Hepatocyte (in vitro differentiated cells): ENCODE measurements at regions not wholly inside any gene's neighbourhood (a gene's known extent, or its start where the extent isn't known, plus 50 kb on each side); places are given as distances from the start of the nearest gene placed in this dataset.
"Not testable (repeated sequence)": the region's sequence is repeated elsewhere in the genome, so short reads cannot be mapped to it uniquely, and the experiment has no call there.

Experiments
- DNase-seq: peaks from one replicate; pipeline ENCODE4 v3.0.0-alpha.2; 2016; ENCODE audit warnings: low spot score
- H2AFZ ChIP-seq: fragments of 200-600 bp; sonication (generic); 2 replicates; pipeline ENCODE4 v1.6.0; 2016; ENCODE audit warnings: antibody characterized with exemption, mild to moderate bottlenecking
- H3K27ac ChIP-seq: fragments of 200-600 bp; sonication (generic); 2 replicates; pipeline ENCODE4 v1.5.1; 2016; ENCODE audit warnings: mild to moderate bottlenecking
- H3K27me3 ChIP-seq: fragments of 200-600 bp; sonication (generic); 2 replicates; pipeline ENCODE4 v1.6.1; 2016
- H3K36me3 ChIP-seq: fragments of 200-600 bp; sonication (generic); replicated peaks from 2 replicates; pipeline ENCODE4 v1.5.1; 2016; ENCODE audit warnings: low read depth; ENCODE audit not compliant: insufficient read depth
- H3K4me1 ChIP-seq: fragments of 200-600 bp; sonication (generic); 2 replicates; pipeline ENCODE4 v1.5.1; 2016; ENCODE audit warnings: mild to moderate bottlenecking, moderate library complexity; ENCODE audit not compliant: insufficient read depth
- H3K4me2 ChIP-seq: fragments of 200-600 bp; sonication (generic); 2 replicates; pipeline ENCODE4 v1.6.0; 2016
- H3K4me3 ChIP-seq: fragments of 200-600 bp; sonication (generic); 2 replicates; pipeline ENCODE4 v1.5.1; 2016; ENCODE audit warnings: mild to moderate bottlenecking
- H3K79me2 ChIP-seq: fragments of 200-600 bp; sonication (generic); 2 replicates; pipeline ENCODE4 v1.6.0; 2017; ENCODE audit warnings: mild to moderate bottlenecking
- H3K9me2 ChIP-seq: fragments of 200-600 bp; sonication (generic); replicated peaks from 2 replicates; pipeline ENCODE4 v1.6.0; 2017; ENCODE audit warnings: mild to moderate bottlenecking; ENCODE audit not compliant: insufficient read depth
- H3K9me3 ChIP-seq: fragments of 200-600 bp; sonication (generic); 2 replicates; pipeline ENCODE4 v1.5.1; 2016; ENCODE audit warnings: low read depth, mild to moderate bottlenecking
- H4K20me1 ChIP-seq: fragments of 200-600 bp; sonication (generic); 2 replicates; pipeline ENCODE4 v1.6.0; 2016; ENCODE audit warnings: mild to moderate bottlenecking; ENCODE audit not compliant: insufficient read depth, poor library complexity, severe bottlenecking
- CTCF ChIP-seq: fragments of 200-600 bp; sonication (generic); IDR thresholded peaks from 2 replicates; pipeline ENCODE4 v1.5.1; 2016; ENCODE audit warnings: antibody characterized with exemption, mild to moderate bottlenecking; ENCODE audit not compliant: poor library complexity
- EZH2 ChIP-seq: fragments of 200-600 bp; sonication (generic); IDR thresholded peaks from 2 replicates; pipeline ENCODE4 v1.6.1; 2016; ENCODE audit warnings: antibody characterized with exemption, mild to moderate bottlenecking, borderline replicate concordance
- EZH2phosphoT487 ChIP-seq: fragments of 200-600 bp; sonication (generic); IDR thresholded peaks from one replicate; pipeline ENCODE4 v1.6.1; 2018; ENCODE audit warnings: antibody characterized with exemption, mild to moderate bottlenecking, low read depth, moderate library complexity; ENCODE audit not compliant: unreplicated experiment, severe bottlenecking
- WGBS: methylation state at CpG from one replicate; pipeline ENCODE4 v1.1.6; 2016; ENCODE audit warnings: low lambda C conversion rate; ENCODE audit errors: missing lambda C conversion rate; 5-methylcytosine and 5-hydroxymethylcytosine counted together

- Histone ChIP-seq H3K4me1 (no peaks in the 10 kb centered on the region), H3K27ac (no peak overlapping the region), H4K20me1 (no peaks in the 10 kb centered on the region), H3K4me3 (no peak overlapping the region), H3K27me3 (no peaks in the 10 kb centered on the region), H3K4me2 (no peak overlapping the region), H3K36me3 (no peaks in the 10 kb centered on the region), H3K79me2 (no peaks in the 10 kb centered on the region), H3K9me3 (no peaks in the 10 kb centered on the region), H3K9me2 (no peaks in the 10 kb centered on the region), H2AFZ (no peak overlapping the region)
- DNase-seq: no peak
- TF ChIP-seq CTCF (no peak), EZH2 (no peak), EZH2phosphoT487 (no peak)
- WGBS: 76% methylated on average over 1 of the region's 1 CpG
Measured at GRCh38 chr11:60610702-60611101, 88.7 kb upstream of the MS4A8 start.

- Histone ChIP-seq H3K4me3 (no peak overlapping the region), H3K9me2 (no peaks in the 10 kb centered on the region), H2AFZ (no peak overlapping the region), H3K27ac (no peak overlapping the region), H3K27me3 (no peaks in the 10 kb centered on the region), H3K4me2 (no peak overlapping the region), H3K36me3 (no peaks in the 10 kb centered on the region), H3K9me3 (no peaks in the 10 kb centered on the region), H3K79me2 (no peaks in the 10 kb centered on the region), H3K4me1 (no peaks in the 10 kb centered on the region), H4K20me1 (no peaks in the 10 kb centered on the region)
- DNase-seq: no peak
- 92% methylated on average over 25 of the region's 25 CpGs for WGBS
- TF ChIP-seq EZH2: no peak
- TF ChIP-seq CTCF: no peak
- TF ChIP-seq EZH2phosphoT487: no peak
Measured at GRCh38 chr11:60615497-60615896, 83.9 kb upstream of the MS4A8 start.

- H3K79me2 ChIP-seq, H3K36me3 ChIP-seq: not testable (repeated sequence)
- WGBS: 93% methylated on average over 6 of the region's 30 CpGs
Measured at GRCh38 chr11:60621940-60622339, 77.5 kb upstream of the MS4A8 start.

GRCh38 chr11:60622776-60623175 is 76.6 kb upstream of the MS4A8 start:
- H3K4me3 ChIP-seq, H3K27ac ChIP-seq, H3K9me2 ChIP-seq, H2AFZ ChIP-seq, H3K4me1 ChIP-seq, H4K20me1 ChIP-seq, H3K36me3 ChIP-seq, H3K9me3 ChIP-seq, DNase-seq, H3K4me2 ChIP-seq, H3K79me2 ChIP-seq, H3K27me3 ChIP-seq: not testable (repeated sequence)
- WGBS: 100% methylated on average over 1 of the region's 27 CpGs

More at GRCh38 chr11:60621940-60622339, 77.5 kb upstream of the MS4A8 start:
- H3K27ac ChIP-seq, H3K9me2 ChIP-seq, H3K27me3 ChIP-seq, DNase-seq, H3K4me1 ChIP-seq, H4K20me1 ChIP-seq, H2AFZ ChIP-seq, H3K9me3 ChIP-seq, H3K4me3 ChIP-seq, H3K4me2 ChIP-seq: not testable (repeated sequence)

- no peaks in the 10 kb centered on the region for H3K27me3 ChIP-seq
- H3K27ac ChIP-seq: no peak overlapping the region
- H4K20me1 ChIP-seq: no peaks in the 10 kb centered on the region
- no peaks in the 10 kb centered on the region for H3K9me3 ChIP-seq
- WGBS: 32% methylated on average over 2 of the region's 2 CpGs
- TF ChIP-seq EZH2phosphoT487 (no peak), CTCF (peak; percentile 32), EZH2 (no peak)
- H3K4me2 ChIP-seq: no peak overlapping the region
- no peaks in the 10 kb centered on the region for H3K79me2 ChIP-seq
- DNase-seq: peak; percentile 34
- no peaks in the 10 kb centered on the region for H3K36me3 ChIP-seq
- no peak overlapping the region for H2AFZ ChIP-seq
- H3K4me3 ChIP-seq: no peak overlapping the region
- H3K4me1 ChIP-seq: no peaks in the 10 kb centered on the region
- H3K9me2 ChIP-seq: no peaks in the 10 kb centered on the region
Measured at GRCh38 chr11:60625262-60625661, 74.2 kb upstream of the MS4A8 start.
